Coronary artery (tissue), 2 donors: ENCODE measurements at regions not wholly inside any gene's neighbourhood (a gene's known extent, or its start where the extent isn't known, plus 50 kb on each side); places are given as distances from the start of the nearest gene placed in this dataset.

Experiments
- DNase-seq: peaks from one replicate; pipeline ENCODE4 v3.0.0-alpha.2; 2017; ENCODE audit warnings: low spot score
- H3K27ac ChIP-seq, 2 donors: fragments of 200-600 bp; sonication (generic); one replicate each; pipeline ENCODE4 v1.5.1; 2016 to 2019
- H3K4me3 ChIP-seq: fragments of 200-600 bp; sonication (generic); 2 replicates; pipeline ENCODE4 v1.5.1; 2016; ENCODE audit warnings: mild to moderate bottlenecking, moderate library complexity
- TF ChIP-seq, protein P1 (sequence below): fragments of 200-600 bp; sonication (generic); IDR thresholded peaks from one replicate; pipeline ENCODE4 v1.5.1; 2019; ENCODE audit warnings: antibody characterized with exemption

DNA sequence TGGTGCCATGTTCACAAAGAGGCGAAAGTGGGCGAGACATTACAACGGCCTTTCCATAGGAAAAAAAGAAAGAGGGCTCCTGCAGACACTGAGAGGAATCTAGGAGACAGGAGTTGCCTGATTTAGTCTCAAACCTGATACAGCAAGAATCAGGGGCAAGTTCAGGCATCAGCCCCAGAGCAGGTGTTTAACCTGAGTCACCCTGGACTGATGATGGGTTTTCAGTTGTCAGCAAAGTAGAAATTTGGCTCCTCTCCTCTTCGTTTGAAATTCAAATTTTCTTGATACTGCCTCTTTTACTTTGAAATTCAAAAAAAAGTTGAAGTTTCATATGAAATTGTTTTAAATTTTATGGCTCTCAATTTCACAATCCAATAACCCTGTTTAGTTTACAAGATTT lies 189.5 kb downstream of the ABCC12 start:
- no peak overlapping the region for H3K27ac ChIP-seq
- TF ChIP-seq, protein P1, sequence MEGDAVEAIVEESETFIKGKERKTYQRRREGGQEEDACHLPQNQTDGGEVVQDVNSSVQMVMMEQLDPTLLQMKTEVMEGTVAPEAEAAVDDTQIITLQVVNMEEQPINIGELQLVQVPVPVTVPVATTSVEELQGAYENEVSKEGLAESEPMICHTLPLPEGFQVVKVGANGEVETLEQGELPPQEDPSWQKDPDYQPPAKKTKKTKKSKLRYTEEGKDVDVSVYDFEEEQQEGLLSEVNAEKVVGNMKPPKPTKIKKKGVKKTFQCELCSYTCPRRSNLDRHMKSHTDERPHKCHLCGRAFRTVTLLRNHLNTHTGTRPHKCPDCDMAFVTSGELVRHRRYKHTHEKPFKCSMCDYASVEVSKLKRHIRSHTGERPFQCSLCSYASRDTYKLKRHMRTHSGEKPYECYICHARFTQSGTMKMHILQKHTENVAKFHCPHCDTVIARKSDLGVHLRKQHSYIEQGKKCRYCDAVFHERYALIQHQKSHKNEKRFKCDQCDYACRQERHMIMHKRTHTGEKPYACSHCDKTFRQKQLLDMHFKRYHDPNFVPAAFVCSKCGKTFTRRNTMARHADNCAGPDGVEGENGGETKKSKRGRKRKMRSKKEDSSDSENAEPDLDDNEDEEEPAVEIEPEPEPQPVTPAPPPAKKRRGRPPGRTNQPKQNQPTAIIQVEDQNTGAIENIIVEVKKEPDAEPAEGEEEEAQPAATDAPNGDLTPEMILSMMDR: no peak
- DNase-seq: no peak
- H3K4me3 ChIP-seq: no peak overlapping the region

DNA sequence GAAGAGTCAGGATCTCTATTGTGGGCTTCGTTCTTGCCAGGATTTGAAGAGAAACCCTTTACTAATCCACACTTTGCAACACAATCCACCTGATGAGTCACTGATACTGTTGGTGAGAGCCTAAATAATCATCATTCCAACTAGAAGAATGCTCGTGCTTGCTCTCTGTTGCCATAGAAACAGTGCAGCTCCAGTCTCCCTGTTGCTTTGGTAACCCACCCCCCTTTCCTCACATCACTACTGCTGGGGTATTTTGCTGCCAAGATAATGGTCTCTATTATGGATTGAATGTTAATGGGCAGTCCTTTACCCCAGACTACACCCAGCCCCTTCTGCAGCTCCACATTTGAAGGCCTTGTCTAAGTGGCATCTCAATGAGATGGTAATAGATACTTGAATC lies 190.4 kb downstream of the ABCC12 start:
- DNase-seq: no peak
- H3K4me3 ChIP-seq: no peak overlapping the region
- TF ChIP-seq, protein P1: no peak
- H3K27ac ChIP-seq: no peak overlapping the region

DNA sequence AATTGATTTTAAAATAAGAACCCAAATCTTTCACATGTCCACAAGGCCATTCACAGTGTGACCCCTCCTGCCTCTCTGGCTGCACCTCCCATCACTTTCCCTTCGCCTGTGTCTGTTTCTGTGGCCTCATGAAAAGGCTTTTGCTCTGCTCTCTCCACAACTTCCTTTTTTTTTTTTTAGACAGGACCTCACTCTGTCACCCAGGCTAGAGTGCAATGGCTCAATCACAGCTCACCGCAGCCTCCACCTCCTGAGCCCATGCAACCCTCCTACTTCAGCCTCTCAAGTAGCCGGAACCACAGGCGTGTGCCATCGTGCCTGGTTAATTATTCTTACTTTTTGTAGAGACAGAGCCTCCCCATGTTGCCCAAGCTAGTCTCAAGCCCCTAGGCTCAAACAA lies 197.1 kb downstream of the ABCC12 start:
- H3K27ac ChIP-seq: no peak overlapping the region
- H3K4me3 ChIP-seq: no peak overlapping the region
- TF ChIP-seq, protein P1: no peak
- DNase-seq: no peak

DNA sequence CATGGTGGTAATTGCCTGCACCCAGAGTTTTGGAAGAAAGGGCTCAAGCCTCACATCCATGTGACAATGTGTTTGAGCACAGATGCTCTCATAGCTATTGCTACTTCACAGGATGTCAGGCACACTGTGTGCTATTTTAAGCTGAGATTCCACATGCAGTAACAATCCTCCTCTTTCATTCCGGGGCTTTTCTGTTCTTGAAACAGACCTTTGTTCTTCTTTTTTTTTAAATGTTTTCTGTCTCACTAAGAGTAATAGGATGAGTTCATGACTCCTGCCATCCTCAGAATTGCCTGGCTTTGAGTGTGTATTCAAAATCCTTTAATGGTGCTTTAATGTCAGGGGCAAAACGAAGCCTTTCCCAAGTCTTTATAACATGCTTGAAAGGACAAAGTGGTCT lies 198.9 kb downstream of the ABCC12 start:
- TF ChIP-seq, protein P1: no peak
- DNase-seq: no peak
- no peak overlapping the region for H3K27ac ChIP-seq
- H3K4me3 ChIP-seq: no peak overlapping the region

DNA sequence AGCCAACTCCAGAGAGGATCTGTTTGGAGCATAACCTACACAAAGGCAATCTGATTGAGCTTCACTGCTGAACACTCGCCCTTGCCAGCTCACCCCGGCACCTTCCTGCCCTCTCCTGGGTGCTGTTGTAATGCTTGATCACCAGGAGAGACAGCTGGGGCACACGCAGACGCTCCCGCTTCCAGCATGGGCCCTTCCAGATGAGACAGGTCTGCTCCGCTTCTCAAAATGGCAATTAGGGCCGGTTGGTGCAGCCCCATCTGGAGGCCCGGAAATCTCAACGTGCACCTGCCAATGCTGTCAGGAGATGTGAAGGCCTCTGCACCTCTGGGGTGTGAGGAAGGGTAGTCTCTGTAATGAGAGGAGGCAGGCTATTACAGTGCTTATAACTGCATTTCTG lies 206.1 kb downstream of the ABCC12 start:
- Histone ChIP-seq H3K4me3 (no peak overlapping the region), H3K27ac (no peak overlapping the region)
- no peak for DNase-seq
- TF ChIP-seq, protein P1: no peak

DNA sequence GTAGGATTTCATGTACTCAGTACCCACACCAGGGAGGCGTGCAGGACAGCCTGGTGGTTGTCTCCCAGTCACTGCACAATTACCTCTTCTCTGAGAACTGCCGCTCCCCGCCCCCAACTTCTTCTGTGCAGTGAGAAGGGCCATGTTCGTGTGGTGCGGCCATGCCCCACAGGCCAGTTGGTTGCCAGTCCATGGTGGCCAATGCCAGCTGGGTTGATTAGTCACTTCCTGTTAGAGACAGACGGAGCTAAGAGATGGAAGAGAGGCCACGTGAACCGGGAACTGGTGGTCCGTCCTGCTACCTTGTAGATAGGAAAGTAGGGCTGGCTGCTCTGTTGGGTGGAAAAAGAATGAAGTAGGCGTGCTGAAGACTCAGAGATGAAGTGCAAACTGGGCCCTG lies 206.5 kb downstream of the ABCC12 start:
- no peak overlapping the region for H3K27ac ChIP-seq
- TF ChIP-seq, protein P1: no peak
- H3K4me3 ChIP-seq: no peak overlapping the region
- no peak for DNase-seq

DNA sequence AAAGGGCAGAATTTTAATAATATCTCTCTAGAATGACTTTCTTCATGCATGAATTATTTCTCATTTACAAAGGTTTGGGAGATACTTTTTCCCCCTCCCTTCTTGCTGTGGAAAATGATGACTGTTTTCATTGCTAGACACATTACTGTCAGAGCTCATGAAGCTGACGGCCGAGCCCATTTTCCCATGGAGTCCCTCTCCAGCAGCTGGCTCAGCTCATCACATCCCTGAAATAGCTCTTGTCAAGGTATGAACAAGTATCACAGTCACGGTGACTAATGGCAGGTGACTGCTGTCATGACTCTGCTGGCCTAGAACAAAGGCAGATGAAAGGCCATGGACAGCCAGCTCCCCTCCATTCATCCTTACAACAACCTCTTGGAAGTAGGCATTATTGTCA lies 208.1 kb downstream of the ABCC12 start:
- H3K27ac ChIP-seq: no peak overlapping the region
- no peak for DNase-seq
- TF ChIP-seq, protein P1: no peak
- no peak overlapping the region for H3K4me3 ChIP-seq
